ENCODE measurements at regions not wholly inside any gene's neighbourhood (a gene's known extent, or its start where the extent isn't known, plus 50 kb on each side); places are given as distances from the start of the nearest gene placed in this dataset.

DNA sequence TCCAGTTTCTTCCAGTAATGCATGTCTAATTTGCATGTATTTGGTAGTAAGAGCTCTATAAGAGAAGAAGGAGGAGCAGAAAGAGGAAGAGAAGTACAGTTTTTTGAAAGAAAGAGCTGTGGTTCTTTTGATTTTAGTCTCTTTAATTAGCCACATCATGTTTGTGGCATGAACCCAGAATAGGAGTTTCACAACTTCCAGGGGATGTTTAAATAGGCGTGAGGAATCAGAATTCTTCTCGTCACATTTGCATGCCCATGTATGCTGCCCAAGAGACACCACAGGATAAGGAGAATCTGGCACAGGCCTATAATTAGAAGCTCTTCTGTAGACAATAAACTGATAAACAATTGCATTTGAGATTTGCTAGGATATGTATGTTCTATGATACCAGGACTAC is 78.7 kb downstream of the GAS1 start:
- no peaks in the 10 kb centered on the region for H3K79me2 ChIP-seq (ENCODE audit: insufficient read depth, low read length)
- no peaks in the 10 kb centered on the region for H3K9me3 ChIP-seq (ENCODE audit: insufficient read depth, low read length)
- TF ChIP-seq, protein P1, sequence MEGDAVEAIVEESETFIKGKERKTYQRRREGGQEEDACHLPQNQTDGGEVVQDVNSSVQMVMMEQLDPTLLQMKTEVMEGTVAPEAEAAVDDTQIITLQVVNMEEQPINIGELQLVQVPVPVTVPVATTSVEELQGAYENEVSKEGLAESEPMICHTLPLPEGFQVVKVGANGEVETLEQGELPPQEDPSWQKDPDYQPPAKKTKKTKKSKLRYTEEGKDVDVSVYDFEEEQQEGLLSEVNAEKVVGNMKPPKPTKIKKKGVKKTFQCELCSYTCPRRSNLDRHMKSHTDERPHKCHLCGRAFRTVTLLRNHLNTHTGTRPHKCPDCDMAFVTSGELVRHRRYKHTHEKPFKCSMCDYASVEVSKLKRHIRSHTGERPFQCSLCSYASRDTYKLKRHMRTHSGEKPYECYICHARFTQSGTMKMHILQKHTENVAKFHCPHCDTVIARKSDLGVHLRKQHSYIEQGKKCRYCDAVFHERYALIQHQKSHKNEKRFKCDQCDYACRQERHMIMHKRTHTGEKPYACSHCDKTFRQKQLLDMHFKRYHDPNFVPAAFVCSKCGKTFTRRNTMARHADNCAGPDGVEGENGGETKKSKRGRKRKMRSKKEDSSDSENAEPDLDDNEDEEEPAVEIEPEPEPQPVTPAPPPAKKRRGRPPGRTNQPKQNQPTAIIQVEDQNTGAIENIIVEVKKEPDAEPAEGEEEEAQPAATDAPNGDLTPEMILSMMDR (IDR thresholded peaks at IDR 0.05; ENCODE audit: insufficient read depth, low read length, poor library complexity, severe bottlenecking) = no peak
- TF ChIP-seq EZH2phosphoT487 (conservative IDR thresholded peaks at IDR 0.05; ENCODE audit: low read length) = no peak
- H3K9ac ChIP-seq (ENCODE audit: low read length) = no peak overlapping the region
- H3K36me3 ChIP-seq (ENCODE audit: low read length) = no peaks in the 10 kb centered on the region
- H2AFZ ChIP-seq (ENCODE audit: low read depth, low read length, severe bottlenecking) = no peak overlapping the region
- no peaks in the 10 kb centered on the region for H4K20me1 ChIP-seq (ENCODE audit: low read depth, low read length)
- H3F3A ChIP-seq (ENCODE audit: insufficient read depth) = no peaks in the 10 kb centered on the region
- H3K27ac ChIP-seq (ENCODE audit: low read depth, low read length) = no peak overlapping the region
- H3K9me2 ChIP-seq (replicated peaks; ENCODE audit: insufficient read depth, low read length) = no peaks in the 10 kb centered on the region
- H3K4me2 ChIP-seq (ENCODE audit: low read depth, low read length, poor library complexity, severe bottlenecking) = no peak overlapping the region
- H3K27me3 ChIP-seq (ENCODE audit: low read length) = no peaks in the 10 kb centered on the region
- no peak overlapping the region for H3K4me3 ChIP-seq (ENCODE audit: insufficient read depth, low read length, poor library complexity, severe bottlenecking)

DNA sequence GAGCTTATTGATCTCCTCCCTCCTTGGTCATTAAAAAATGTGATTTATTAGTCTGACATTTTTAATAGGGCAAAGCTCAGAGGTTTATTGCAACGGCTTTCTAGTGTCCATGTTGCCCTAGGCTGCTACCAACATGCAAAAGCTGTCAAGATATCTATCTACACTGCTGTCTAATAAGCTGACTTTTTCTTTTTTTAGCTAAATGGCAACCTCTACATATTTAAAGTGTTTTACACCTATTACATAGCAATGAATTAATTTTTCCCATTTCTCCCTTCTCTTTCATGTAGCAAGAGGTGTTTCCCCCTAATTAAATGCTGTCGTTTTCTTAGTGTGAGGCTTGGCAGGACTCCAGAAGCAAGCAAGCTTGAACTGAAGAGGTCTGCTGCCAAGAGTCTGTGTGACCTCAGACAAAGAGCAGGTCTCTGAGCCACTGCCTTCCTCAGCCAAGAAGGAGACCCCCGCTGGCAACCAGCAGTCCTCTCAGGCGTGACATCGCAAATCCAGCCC is 79.4 kb downstream of the GAS1 start:
- no peaks in the 10 kb centered on the region for H3K9me3 ChIP-seq (ENCODE audit: insufficient read depth, low read length)
- H3F3A ChIP-seq (ENCODE audit: insufficient read depth) = no peaks in the 10 kb centered on the region
- H3K27ac ChIP-seq (ENCODE audit: low read depth, low read length) = no peak overlapping the region
- H4K20me1 ChIP-seq (ENCODE audit: low read depth, low read length) = no peaks in the 10 kb centered on the region
- no peaks in the 10 kb centered on the region for H3K36me3 ChIP-seq (ENCODE audit: low read length)
- no peaks in the 10 kb centered on the region for H3K27me3 ChIP-seq (ENCODE audit: low read length)
- H2AFZ ChIP-seq (ENCODE audit: low read depth, low read length, severe bottlenecking) = no peak overlapping the region
- no peak overlapping the region for H3K9ac ChIP-seq (ENCODE audit: low read length)
- H3K9me2 ChIP-seq (replicated peaks; ENCODE audit: insufficient read depth, low read length) = no peaks in the 10 kb centered on the region
- no peaks in the 10 kb centered on the region for H3K79me2 ChIP-seq (ENCODE audit: insufficient read depth, low read length)
- H3K4me2 ChIP-seq (ENCODE audit: low read depth, low read length, poor library complexity, severe bottlenecking) = no peak overlapping the region
- no peak overlapping the region for H3K4me3 ChIP-seq (ENCODE audit: insufficient read depth, low read length, poor library complexity, severe bottlenecking)
- no peak for TF ChIP-seq EZH2phosphoT487 (conservative IDR thresholded peaks at IDR 0.05; ENCODE audit: low read length)
- TF ChIP-seq, protein P1 (IDR thresholded peaks at IDR 0.05; ENCODE audit: insufficient read depth, low read length, poor library complexity, severe bottlenecking) = no peak

DNA sequence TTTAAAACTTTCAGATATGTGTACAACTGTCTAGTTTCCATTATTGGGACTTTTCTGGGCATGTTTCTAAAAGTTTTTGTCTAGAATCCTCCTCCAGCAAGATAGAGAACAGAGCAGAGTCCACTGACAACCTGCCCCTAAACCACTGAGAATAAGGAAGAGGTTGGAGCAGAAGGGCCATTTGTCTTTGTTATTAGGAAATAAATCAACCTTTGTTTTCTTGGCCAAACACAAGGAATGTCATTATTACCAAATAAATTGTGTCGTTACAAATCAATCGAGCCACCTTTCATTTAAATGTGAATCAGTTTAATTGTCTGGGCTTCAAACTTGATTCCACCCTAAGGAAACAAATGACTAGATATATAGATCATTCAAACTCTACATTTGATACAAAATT is 81.4 kb downstream of the GAS1 start:
- no peaks in the 10 kb centered on the region for H3K9me2 ChIP-seq (replicated peaks; ENCODE audit: insufficient read depth, low read length)
- no peaks in the 10 kb centered on the region for H3K79me2 ChIP-seq (ENCODE audit: insufficient read depth, low read length)
- H3K27me3 ChIP-seq (ENCODE audit: low read length) = no peaks in the 10 kb centered on the region
- no peak overlapping the region for H2AFZ ChIP-seq (ENCODE audit: low read depth, low read length, severe bottlenecking)
- no peak for TF ChIP-seq EZH2phosphoT487 (conservative IDR thresholded peaks at IDR 0.05; ENCODE audit: low read length)
- TF ChIP-seq, protein P1 (IDR thresholded peaks at IDR 0.05; ENCODE audit: insufficient read depth, low read length, poor library complexity, severe bottlenecking) = no peak
- no peaks in the 10 kb centered on the region for H3F3A ChIP-seq (ENCODE audit: insufficient read depth)
- H4K20me1 ChIP-seq (ENCODE audit: low read depth, low read length) = no peaks in the 10 kb centered on the region
- H3K4me3 ChIP-seq (ENCODE audit: insufficient read depth, low read length, poor library complexity, severe bottlenecking) = no peak overlapping the region
- H3K4me2 ChIP-seq (ENCODE audit: low read depth, low read length, poor library complexity, severe bottlenecking) = no peak overlapping the region
- no peaks in the 10 kb centered on the region for H3K36me3 ChIP-seq (ENCODE audit: low read length)
- H3K9ac ChIP-seq (ENCODE audit: low read length) = no peak overlapping the region
- H3K9me3 ChIP-seq (ENCODE audit: insufficient read depth, low read length) = no peaks in the 10 kb centered on the region
- no peak overlapping the region for H3K27ac ChIP-seq (ENCODE audit: low read depth, low read length)
